Neural progenitor cell (in vitro differentiated cells): ENCODE measurements at regions not wholly inside any gene's neighbourhood (a gene's known extent, or its start where the extent isn't known, plus 50 kb on each side); places are given as distances from the start of the nearest gene placed in this dataset.

Source experiments
- EZH2phosphoT487 ChIP-seq: fragments of 200-600 bp; sonication (generic); IDR thresholded peaks from 2 replicates; pipeline ENCODE4 v1.6.1; 2017; ENCODE audit warnings: antibody characterized with exemption
- TF ChIP-seq, protein P1 (sequence below): fragments of 200-600 bp; sonication (generic); IDR thresholded peaks from 2 replicates; pipeline ENCODE4 v1.5.1; 2017; ENCODE audit warnings: antibody characterized with exemption, mild to moderate bottlenecking

DNA sequence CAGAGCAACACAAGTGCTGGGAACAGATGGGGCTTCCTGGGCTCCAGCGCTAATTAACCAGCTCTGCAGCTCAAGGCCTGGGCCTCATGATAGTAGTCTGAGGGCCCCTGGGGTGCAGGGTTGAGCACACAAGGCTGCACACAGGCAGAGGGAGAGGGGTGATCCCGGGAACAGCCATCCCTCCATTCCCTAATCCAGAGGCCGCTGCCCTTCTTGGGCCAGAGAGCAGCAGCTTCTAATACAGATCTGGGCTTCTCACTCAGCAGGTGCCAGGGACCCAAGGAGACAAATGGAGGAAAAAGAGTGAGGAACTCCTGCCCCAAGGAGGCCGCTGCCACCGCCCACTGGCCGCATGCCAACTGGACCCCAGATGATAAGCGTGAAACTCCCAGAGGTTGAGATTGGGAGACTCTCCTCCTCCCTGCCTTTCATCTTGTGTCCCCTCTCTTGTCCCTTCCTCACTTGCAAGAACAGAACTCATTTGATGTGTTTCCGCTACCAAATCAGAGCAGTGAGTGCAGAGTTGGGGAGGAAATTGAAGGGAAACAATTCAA lies 58.0 kb upstream of the IFNAR2 start:
- TF ChIP-seq EZH2phosphoT487, result no peak
- TF ChIP-seq, protein P1, sequence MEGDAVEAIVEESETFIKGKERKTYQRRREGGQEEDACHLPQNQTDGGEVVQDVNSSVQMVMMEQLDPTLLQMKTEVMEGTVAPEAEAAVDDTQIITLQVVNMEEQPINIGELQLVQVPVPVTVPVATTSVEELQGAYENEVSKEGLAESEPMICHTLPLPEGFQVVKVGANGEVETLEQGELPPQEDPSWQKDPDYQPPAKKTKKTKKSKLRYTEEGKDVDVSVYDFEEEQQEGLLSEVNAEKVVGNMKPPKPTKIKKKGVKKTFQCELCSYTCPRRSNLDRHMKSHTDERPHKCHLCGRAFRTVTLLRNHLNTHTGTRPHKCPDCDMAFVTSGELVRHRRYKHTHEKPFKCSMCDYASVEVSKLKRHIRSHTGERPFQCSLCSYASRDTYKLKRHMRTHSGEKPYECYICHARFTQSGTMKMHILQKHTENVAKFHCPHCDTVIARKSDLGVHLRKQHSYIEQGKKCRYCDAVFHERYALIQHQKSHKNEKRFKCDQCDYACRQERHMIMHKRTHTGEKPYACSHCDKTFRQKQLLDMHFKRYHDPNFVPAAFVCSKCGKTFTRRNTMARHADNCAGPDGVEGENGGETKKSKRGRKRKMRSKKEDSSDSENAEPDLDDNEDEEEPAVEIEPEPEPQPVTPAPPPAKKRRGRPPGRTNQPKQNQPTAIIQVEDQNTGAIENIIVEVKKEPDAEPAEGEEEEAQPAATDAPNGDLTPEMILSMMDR, result no peak
